ENCODE measurements at regions not wholly inside any gene's neighbourhood (a gene's known extent, or its start where the extent isn't known, plus 50 kb on each side); places are given as distances from the start of the nearest gene placed in this dataset.
A peak's percentile ranks its signal among the peaks of the same experiment; 100 is the strongest.

GRCh38 chr1:55445416-55445815 is 230.3 kb upstream of the USP24 start:
- 75 to 76% methylated on average over 1 to 2 of the region's 2 CpGs for WGBS, 2 donors (ENCODE audit: low coverage in 1 of 2)
- intact Hi-C loops (cut with DNase I; ENCODE audit: low total_unique reads) (no loop called here), in situ Hi-C loops (cut with MboI; ENCODE audit: low pct_ligation_motif_present in 1 of 4, low pct_unique_long_range_greater_than_20kb in 1 of 4, low sequenced_read_pairs in 3 of 4) (no loop called here)
- H3K36me3 ChIP-seq = no peaks in the 10 kb centered on the region
- H3K9me3 ChIP-seq = no peaks in the 10 kb centered on the region
- TF ChIP-seq CTCF (IDR thresholded peaks at IDR 0.05) (no peak), EP300 (IDR thresholded peaks at IDR 0.05; ENCODE audit: low read depth) (no peak), POLR2AphosphoS5 (IDR thresholded peaks at IDR 0.05) (no peak), POLR2A (IDR thresholded peaks at IDR 0.05) (no peak)
- H3K27ac ChIP-seq = no peak overlapping the region
- no peaks in the 10 kb centered on the region for H3K27me3 ChIP-seq
- H3K4me3 ChIP-seq = no peak overlapping the region
- no peak for DNase-seq
- H3K4me1 ChIP-seq = peaks cover 0 to 5% (median 0%) of the 10 kb centered on the region in 4 donors

DNA sequence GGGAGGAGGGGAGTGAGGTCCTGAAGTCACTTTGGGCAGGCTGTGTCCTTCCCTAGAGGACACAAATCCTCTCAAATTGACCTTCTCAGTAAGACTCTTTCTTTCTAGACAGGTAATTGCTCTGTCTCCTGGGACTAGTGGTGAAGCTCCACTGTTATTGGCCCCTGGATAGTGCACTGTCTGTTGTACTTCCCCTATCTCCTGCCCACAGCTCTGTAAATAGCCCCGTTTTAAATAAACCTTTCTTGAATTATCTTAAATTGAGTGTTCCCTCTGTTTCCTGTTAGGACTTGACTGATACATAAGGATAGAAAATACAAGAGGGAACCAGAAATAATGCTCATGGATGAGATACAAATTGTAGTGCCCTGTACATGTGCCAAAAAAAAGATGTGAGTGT is 229.5 kb upstream of the USP24 start:
- no peaks in the 10 kb centered on the region for H3K27me3 ChIP-seq
- H3K4me1 ChIP-seq = peaks cover 0 to 5% (median 0%) of the 10 kb centered on the region in 4 donors
- intact Hi-C loops (cut with DNase I; ENCODE audit: low total_unique reads) = no loop called here
- H3K36me3 ChIP-seq = no peaks in the 10 kb centered on the region
- WGBS, 2 donors (ENCODE audit: low coverage in 1 of 2) = 60 to 69% methylated on average over 1 of the region's 1 CpG
- H3K27ac ChIP-seq = peak overlapping the region; percentile 5 to 71 (median 60)
- no peak for TF ChIP-seq POLR2AphosphoS5 (IDR thresholded peaks at IDR 0.05)
- TF ChIP-seq CTCF (IDR thresholded peaks at IDR 0.05) = no peak
- no peak for TF ChIP-seq POLR2A (IDR thresholded peaks at IDR 0.05)
- no peak for TF ChIP-seq EP300 (IDR thresholded peaks at IDR 0.05; ENCODE audit: low read depth)
- H3K4me3 ChIP-seq = no peak overlapping the region
- no peak for DNase-seq
- in situ Hi-C loops (cut with MboI; ENCODE audit: low pct_ligation_motif_present in 1 of 4, low pct_unique_long_range_greater_than_20kb in 1 of 4, low sequenced_read_pairs in 3 of 4) = no loop called here
- no peaks in the 10 kb centered on the region for H3K9me3 ChIP-seq

DNA sequence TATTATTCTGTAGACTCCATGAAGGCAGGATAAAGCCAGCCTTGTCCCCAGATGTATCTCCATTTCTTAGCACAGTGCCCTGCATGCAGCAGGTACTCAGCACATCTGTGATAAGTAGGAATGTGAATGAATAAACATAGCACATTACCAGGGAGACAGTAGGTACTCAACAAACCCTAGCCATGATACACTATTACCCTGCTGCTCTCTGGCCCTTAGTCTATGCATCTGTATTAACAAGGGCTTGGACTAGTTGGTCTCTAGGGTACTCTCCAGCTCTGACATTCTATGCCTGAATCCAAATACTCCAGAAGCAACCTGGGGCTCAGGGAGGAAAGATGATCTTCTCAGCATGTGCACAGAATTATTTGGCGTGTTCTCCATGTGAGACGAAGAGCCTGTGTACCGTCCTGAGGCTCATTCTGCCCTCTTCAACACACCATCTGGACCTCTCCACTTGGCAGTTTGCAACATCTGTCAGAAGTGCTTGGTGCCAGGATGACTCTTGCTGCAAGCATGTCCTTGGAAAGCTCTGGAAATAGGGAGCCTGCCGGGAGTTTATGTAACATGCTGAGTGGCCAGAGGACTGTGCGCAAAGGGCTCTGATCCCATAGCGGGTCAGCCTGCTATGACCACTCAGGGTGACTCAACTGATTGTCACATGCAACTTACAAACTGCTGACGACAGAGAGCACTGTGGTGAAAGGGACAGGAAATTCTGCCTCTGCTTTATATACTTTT is 228.2 kb upstream of the USP24 start:
- DNase-seq = peak; percentile 65
- Histone ChIP-seq H3K4me3 (no peak overlapping the region), H3K4me1 (peaks cover 0 to 5% (median 0%) of the 10 kb centered on the region in 4 donors), H3K36me3 (no peaks in the 10 kb centered on the region), H3K9me3 (no peaks in the 10 kb centered on the region), H3K27ac (peak overlapping the region; percentile 41 to 71 (median 60)), H3K27me3 (no peaks in the 10 kb centered on the region)
- WGBS, 2 donors (ENCODE audit: low coverage in 1 of 2) = 43 to 61% methylated on average over 1 to 7 of the region's 7 CpGs
- in situ Hi-C loops (cut with MboI; ENCODE audit: low pct_ligation_motif_present in 1 of 4, low pct_unique_long_range_greater_than_20kb in 1 of 4, low sequenced_read_pairs in 3 of 4) = no loop called here
- TF ChIP-seq EP300 (IDR thresholded peaks at IDR 0.05; ENCODE audit: low read depth) = peak; percentile 65
- TF ChIP-seq CTCF (IDR thresholded peaks at IDR 0.05) = no peak
- TF ChIP-seq POLR2AphosphoS5 (IDR thresholded peaks at IDR 0.05) = peak; percentile 78 to 91 (median 86)
- no peak for TF ChIP-seq POLR2A (IDR thresholded peaks at IDR 0.05)
- intact Hi-C loops (cut with DNase I; ENCODE audit: low total_unique reads) = no loop called here

DNA sequence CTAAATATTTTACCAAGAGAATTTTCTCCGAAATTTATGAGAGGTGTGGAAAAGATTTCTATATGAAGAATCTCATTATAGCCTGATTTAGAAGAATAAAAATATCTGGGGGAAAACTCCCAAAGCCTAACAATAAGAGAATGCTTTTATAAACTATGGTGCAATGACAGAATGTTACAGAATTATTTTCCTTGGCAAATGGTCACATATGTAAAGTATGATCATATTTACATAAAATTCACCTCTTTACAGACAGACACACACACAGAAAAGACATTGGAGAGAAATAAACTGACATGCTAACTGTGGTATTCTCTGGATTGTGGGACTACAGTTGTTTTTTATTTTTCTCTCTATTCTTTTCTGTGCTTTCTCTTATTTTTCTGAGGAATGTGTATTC is 226.3 kb upstream of the USP24 start:
- no peak for TF ChIP-seq EP300 (IDR thresholded peaks at IDR 0.05; ENCODE audit: low read depth)
- no peak for TF ChIP-seq POLR2AphosphoS5 (IDR thresholded peaks at IDR 0.05)
- TF ChIP-seq CTCF (IDR thresholded peaks at IDR 0.05) = no peak
- TF ChIP-seq POLR2A (IDR thresholded peaks at IDR 0.05) = no peak
- intact Hi-C loops (cut with DNase I; ENCODE audit: low total_unique reads) = no loop called here
- Histone ChIP-seq H3K4me3 (no peak overlapping the region), H3K27me3 (no peaks in the 10 kb centered on the region), H3K36me3 (no peaks in the 10 kb centered on the region), H3K9me3 (no peaks in the 10 kb centered on the region), H3K27ac (no peak overlapping the region), H3K4me1 (peaks cover 0 to 5% (median 0%) of the 10 kb centered on the region in 4 donors)
- WGBS, 2 donors (ENCODE audit: low coverage in 1 of 2) = 50 to 60% methylated on average over 1 of the region's 1 CpG
- in situ Hi-C loops (cut with MboI; ENCODE audit: low pct_ligation_motif_present in 1 of 4, low pct_unique_long_range_greater_than_20kb in 1 of 4, low sequenced_read_pairs in 3 of 4) = no loop called here
- DNase-seq = no peak
